ENCODE measurements at regions not wholly inside any gene's neighbourhood (a gene's known extent, or its start where the extent isn't known, plus 50 kb on each side); places are given as distances from the start of the nearest gene placed in this dataset.
"Not testable (repeated sequence)": the region's sequence is repeated elsewhere in the genome, so short reads cannot be mapped to it uniquely, and the experiment has no call there.

DNA sequence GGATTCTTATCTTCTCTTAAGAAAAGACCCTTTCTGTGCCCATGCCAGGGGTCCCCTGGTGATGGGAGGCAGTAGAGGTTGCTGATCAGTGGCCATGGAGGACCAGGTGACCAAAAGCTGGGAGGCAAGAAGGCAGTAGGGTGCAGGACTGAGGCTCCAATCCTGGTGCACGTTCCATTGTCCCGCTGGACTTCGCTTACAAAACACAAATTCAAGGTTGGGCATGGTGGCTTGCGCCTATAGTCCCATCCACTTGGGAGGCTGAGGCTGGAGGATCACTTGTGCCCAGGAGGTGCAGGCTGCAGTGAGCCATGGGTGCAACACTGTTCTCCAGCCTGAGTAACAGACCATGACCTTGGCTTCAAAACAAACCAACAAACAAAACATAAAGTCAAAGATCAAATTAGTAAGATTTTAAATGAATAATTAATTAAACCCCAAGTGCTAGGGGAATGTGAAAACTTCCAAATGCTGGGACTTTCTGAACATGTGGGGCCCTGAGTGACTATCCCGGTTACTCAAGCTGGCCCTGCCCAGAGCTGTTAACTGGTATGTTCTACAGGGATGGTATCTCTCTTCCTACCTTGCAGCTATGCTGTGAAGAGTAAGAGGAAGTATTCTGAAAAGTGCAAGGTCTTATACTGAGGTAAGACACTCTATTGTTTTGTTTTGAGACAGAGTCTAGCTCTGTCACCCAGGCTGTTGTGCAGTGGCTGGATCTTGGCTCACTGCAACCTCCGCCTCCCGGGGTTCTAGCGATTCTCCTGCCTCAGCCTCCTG is 97.6 kb downstream of the LYZL2 start:
- DNase-seq: no peak

- no peak for DNase-seq
Measured at GRCh38 chr10:30529373-30529998, 95.5 kb downstream of the MAP3K8 start.

- peak; percentile 3 for DNase-seq
Measured at GRCh38 chr10:30528429-30528786, 94.4 kb downstream of the MAP3K8 start.

DNA sequence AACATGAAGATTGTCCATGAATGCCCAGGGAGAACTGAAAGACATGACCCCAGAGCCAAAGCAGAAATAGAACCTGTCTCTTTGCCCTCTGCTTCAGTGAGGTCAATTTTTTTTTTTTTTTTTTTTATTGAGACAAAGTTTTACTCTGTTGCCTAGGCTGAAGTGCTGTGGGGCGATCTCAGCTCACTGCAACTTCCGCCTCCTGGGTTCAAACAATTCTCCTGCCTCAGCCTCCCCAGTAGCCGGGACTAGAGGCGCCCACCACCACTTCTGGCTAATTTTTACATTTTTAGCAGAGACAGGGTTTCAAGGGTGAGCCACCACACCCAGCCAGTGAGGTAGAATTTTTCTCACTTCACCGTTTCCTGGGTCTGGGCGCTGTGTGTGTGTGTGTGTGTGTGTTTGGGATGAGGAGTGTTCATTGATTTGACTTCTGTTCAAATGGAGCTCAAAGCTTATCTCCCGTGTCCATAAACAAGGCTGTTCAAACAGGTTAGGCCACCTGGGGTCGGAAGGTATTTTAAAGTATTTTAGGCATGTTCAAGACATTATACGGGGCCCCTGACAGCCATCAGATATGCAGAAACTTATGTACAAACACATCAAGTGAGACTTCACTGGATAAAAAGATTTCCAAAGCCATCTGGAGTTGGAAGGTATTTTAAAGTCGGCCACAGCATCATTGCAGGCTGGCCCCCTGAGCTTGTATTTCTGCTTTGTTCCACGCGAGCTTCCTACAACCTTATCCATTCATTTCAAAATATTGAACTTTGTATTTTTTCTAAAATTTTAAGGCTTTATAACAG is 93.8 kb downstream of the MAP3K8 start:
- DNase-seq: no peak

- not testable (repeated sequence) for DNase-seq
Measured at GRCh38 chr10:30522661-30523078, 88.7 kb downstream of the MAP3K8 start.

DNA sequence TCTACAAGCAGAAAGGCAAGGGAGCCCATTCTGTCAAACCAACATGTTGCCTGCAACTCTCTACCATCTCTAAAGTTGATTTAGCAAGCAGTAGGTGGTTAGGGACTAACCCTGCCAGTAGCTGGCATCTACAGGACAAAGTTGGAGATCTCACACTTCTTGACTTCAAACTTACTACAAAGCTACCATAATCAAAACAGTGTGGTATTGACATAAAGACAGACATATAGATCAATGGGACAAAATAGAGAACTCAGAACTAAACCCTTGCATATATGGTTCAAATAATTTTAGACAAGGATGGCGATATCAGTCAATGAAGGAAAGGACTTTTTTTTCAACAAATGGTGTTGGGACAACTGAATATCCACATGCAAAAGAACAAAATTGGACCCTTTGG is 84.9 kb downstream of the MAP3K8 start:
- DNase-seq: no peak
